HG02642 (cell line): ENCODE measurements at regions not wholly inside any gene's neighbourhood (a gene's known extent, or its start where the extent isn't known, plus 50 kb on each side); places are given as distances from the start of the nearest gene placed in this dataset.

Experiments used
- ATAC-seq: cut with Tn5 transposase; IDR thresholded peaks from one replicate; pipeline ENCODE4 v1.9.1; 2021; ENCODE audit warnings: mild to moderate bottlenecking; ENCODE audit not compliant: unreplicated experiment, poor library complexity

DNA sequence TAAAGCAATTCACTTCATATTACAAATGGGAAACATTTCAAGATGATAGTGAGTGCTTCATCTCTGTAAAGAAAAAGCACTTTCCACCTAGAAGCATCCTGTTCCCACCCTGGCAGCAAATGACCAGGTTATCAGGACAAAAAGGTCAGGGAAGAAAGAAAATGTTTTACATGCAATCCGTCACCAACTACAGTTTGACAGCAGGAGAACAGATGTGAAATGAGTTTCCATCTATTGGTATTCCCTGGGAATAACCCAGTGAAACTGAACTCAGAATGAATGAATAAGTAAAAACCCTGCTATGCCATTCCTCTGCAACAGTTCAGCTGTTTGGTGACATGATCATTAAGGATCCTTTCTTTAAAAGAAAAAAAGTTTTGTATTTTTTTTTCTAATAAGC is 67.6 kb downstream of the HTR1A start:
- no peak for ATAC-seq

DNA sequence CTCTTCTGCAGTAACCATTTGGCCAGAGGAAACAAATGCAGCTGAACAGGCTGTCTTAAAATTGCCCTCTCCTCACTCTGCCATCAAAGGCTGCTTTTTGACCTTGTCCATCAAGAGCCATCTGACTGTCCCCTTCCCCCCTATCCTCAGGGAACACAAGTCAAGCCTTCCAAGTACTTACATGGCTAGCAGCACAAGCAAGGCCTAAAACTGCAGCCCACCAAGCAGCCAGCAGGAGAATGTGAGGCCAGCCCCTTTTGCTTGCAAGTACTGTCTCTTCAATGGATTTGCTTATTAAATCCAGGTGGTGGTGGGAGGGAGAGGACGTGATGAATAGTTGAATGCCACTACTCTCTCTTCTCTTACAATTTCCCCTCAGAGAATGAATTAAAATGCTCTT is 83.5 kb downstream of the HTR1A start:
- ATAC-seq, result no peak

DNA sequence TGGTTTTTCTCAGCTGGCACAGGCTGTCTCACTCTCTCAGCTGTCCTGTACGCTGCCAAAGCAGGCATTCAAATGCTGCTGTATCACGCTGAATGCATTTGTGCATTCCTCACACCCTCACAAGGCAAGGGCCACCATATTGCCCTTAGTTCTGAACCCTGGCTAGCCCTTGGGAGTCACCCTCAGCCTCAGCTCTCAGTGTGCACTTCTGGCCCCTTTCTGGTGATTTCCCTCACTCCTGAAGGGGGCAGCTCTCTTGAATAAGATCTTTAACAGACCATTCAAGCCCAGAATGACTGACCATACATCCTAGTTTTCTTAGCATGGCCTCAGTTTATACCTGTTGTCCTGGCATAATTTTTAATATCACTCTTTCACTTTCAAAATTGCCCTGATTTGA is 84.3 kb downstream of the HTR1A start:
- no peak for ATAC-seq

DNA sequence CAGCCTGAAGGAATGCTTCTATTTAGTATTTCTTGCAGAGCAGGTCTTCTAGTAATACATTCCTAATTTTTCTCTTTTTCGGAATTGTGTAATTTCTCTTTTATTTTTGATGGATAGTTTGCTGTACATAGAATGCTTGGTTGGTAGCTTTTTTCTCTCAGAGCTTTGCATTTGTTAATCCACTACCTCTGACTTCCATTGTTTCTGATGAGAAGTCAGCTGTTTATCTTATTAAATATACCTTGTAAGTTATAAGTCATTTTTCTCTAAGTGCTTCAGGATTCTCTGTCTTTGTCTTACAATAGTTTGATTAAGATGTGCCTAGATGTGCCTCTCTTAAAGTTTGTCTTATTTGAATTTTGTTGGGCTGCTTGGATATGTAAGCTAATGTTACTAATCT is 101.9 kb downstream of the HTR1A start:
- no peak for ATAC-seq

DNA sequence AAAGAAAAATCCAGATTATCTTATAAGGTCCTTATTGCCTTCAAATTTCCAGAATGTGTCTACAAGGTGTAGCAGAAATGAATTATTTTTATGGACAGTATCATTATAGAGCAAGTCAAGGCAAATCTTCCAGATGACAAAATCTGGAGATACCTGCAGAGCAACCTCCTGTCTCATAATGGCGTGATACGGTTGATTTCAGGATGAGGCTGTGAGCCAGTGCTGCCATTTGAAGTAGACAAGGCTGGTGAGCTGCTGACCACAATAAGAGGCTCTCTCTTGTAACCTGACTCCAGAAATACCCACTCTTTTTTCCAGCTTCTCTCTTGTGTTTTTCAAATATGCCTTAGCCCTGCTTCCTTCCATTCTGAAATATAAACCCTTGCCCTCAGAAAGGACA is 108.2 kb downstream of the HTR1A start:
- ATAC-seq, result no peak

DNA sequence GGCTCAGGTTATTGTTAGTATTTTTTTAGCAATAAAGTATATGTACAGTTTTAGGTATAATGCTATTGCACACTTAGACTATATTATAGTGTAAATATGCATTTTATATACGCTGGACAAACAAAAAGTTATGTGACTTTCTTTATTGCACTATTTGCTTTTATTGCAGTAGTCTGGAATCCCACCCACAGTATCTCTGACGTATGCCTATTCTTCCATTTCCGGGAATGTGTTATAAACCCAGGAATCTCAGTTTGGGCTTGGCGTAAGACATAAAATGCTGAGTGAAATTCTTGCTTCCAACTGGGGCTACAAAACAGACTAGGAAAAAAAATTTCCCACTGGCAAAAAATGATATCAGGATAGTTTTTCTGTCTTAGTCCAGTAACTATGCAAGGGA is 119.1 kb downstream of the HTR1A start:
- no peak for ATAC-seq

DNA sequence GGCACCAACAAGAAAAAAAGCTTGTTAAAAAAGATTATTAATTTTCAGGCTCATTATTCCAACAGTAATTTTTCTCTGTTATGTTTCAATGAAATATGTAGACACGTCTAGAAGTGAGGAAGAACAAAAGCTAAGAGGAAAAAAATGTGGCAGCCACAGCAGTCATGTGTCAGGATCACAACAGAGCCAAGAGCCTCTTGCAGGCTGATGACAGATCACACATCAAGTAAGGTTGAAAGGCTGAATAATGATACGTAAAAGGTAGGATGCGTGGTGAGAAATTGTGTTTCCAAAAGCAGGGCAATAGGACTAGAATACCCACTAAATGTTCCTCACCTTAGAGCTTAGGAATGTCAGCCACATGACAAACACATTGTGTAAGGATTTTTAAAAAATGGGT is 124.8 kb downstream of the HTR1A start:
- ATAC-seq, result no peak

DNA sequence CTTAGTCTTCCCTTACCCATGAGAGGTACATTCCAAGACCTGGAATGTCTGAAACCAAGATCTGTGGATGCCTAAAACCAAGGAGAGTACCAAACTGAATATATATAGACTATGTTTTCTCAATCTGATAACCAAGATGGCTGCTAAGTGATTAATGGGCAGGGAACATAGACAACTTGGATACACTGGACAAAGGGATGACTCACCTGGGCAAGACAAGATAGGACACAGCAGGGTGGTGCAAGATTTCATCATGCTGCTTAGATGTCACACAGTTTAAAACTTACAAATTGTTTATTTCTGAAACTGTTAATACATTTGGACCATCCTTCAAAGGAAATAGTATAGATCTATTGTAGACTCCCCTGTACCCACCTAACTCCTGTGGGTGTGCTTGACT is 130.9 kb downstream of the HTR1A start:
- ATAC-seq, result no peak

DNA sequence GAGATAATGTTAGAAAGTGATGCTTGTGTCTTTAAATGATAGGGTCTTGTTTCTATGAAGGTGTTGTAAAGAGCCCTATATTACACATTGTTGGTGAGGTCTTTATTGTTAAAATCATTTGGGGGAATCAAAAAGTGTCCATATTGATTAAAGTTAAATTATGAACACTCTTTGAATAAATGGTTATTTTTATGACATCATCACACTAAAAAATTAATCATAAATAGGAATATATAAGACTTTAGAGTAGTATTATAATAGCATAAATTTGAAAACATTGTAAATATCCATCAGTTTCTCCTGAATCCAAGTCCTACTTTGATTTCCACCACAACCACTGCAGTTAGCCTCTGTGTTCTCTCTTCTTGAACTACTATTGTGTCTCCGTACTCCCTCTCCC is 136.3 kb downstream of the HTR1A start:
- ATAC-seq, result no peak

DNA sequence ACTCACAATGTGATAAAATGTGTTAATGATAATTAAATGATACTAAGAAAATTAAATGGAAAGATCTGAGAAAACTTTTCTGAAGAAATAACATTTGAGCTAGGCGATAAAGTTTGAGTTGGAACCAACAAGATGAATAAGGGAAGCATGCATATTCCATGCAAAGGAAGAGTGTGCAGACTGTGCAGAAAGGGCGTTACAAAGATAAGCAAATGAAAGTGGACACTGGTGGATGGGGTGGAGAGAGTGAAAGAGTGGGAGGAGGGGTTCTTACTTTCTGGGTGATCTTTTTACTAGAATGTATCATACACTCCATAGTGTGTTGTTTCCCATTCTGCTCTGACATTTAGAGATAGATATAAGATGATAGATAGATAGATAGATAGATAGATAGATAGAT is 138.7 kb downstream of the HTR1A start:
- no peak for ATAC-seq

DNA sequence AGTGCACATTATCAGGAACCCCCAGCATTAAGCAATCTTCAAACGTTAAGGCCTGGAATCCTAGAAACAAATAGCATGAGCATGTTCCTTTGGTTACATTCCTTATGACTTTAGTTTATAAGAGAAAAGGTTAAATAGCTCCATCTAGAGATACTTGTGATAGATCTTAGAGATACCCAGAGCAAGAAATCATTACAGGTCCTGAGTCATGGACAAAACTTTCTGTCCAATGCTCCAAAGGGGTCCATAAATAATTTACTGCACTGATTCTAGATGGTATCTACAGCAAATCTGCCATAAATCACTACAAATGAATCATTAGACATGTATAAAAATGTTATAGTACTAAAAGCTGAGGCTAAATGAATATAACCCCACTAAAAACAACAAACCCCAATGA is 139.6 kb downstream of the HTR1A start:
- no peak for ATAC-seq

DNA sequence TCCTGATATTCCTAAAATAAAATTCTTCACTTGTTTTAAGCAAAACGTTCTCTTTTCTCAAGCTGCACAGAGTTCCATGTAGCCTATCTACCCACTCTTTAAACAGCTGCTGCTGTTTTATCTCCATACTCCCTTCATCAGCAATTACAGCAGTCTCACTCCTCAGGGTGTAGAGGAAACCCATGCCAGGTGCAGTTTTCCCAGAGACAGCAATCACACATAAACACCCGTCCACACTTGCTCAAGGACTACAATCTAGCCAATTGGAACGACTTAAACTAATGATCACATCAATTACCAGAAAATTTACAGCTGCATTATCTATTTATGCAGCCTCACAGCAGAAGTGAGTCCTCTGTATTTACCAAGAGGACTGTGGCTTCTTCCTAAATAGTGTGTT is 141.7 kb downstream of the HTR1A start:
- ATAC-seq, result no peak

DNA sequence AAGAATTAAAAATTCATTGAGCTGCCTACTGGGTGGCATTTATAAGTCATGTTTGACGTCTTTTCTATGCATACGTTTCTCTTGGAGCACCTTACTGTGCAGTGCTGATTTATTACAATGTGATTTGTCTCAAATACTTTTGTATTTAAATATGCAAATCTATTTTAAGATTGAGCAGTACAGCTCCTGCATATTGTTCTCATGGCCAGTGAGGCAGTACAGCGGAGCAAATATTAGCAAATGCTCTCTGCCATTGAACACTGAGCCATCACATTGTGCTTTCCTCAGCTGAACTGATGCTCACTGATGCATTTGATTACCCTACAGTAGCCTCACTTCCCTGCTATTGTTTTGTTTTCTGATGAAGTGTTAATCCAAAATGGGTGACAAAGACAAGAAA is 149.6 kb downstream of the HTR1A start:
- no peak for ATAC-seq

DNA sequence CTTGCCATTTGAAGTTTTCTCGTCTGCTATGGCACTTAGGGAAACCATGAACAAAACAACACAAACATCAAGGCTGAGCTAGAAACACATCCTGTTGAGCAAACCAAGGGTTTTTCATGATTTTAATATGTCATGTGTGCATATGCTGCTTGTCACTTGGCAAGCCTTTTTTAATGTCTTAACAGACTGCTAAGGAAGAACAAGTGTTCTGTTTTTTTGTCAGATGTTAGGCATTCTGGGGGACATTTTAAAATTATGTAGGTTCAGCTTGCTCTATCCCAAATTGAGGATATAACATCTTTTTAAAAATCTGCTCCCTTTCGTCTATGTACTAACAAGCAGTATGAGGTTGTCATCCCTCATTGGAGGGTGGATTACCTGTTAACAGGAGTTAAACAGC is 150.3 kb downstream of the HTR1A start:
- no peak for ATAC-seq

DNA sequence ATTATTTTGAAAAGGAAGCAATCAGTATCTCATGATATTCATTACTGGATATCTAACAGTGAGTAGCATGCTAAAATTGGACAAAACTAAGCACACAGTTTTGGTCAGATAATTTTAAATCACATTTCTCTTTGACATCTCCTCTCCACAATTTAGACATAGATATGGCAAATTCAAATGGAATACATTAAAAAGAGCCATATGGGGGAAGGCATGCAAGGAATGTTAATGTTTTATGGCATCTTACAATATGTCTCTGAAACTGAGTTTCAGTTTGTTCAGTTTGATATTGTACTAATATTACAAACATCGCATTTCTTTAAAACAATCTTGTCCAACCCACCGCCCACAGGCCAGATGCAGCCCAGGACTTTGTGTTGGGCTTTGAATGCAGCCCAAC is 151.0 kb downstream of the HTR1A start:
- ATAC-seq, result no peak

DNA sequence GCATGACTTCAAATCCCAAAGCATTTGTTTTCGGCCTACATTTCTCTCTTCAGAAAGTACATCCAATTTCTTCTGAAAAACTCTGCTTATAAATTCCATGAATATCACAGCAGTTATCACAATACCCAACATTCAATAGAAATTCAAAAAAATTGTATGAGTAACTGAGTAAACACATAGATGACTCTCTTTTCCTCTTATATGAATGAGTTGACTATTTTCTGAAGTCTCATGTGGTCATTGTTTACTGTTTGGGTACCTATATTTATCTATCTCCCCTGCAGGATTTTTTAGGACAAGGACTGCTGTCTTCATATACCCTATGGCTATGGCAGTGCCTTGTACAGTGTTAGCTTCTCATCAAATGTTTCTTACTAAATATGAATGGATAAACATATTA is 157.1 kb downstream of the HTR1A start:
- no peak for ATAC-seq

DNA sequence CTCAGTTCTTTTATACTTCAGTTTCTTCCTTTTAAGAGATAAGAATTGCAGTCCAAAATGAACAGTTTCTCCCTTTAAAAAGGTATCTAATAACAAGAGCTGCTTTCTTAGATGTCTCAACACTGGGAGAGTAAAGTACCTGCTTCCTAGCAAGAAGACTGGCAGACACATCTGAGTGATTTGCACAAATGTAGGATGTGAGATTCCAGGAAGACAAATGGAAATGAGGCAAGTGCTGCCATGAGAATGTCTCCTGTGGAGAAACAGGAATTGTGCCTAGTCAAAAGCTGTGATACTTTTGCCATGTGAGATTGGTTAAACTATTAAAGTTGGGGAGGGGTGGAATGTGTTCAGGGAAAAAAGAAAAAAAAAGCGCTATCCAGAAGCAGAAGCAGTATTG is 159.1 kb downstream of the HTR1A start:
- no peak for ATAC-seq

DNA sequence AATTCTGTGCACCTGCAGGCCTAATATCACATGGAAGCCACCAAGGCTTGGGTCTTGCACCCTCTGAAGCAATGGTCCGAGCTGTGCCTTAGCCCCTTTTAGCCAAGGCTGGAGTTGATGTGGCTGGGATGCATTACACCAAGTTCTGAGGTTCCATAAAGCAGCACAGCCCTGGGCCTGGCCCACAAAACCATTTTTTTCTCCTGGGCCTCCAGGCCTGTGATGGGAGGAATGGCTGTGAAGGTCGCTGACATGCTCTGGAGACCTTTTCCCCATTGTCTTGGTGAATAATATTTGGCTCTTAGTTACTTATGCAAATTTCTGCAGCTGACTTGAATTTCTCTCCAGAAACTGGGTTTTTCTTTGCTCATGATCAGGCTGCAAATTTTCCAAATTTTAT is 167.3 kb downstream of the HTR1A start:
- ATAC-seq, result no peak

DNA sequence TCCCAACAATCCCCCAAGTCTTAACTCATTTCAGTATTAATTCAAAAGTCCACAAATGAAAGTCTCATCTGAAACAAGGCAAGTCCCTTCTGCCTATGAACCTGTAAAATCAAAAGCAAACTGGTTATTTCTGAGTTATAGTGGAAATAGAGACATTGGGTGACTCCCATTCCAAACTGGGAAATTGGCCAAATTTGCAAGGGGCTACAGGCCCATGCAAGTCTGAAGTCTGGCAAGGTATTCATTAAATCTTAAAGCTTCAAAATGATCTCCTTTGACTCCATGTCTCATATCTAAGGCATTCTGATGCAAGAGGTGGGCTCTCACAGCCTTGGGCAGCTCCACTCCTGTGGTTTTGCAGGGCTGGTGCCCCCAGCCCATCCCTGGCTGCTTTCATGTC is 167.9 kb downstream of the HTR1A start:
- ATAC-seq, result no peak

DNA sequence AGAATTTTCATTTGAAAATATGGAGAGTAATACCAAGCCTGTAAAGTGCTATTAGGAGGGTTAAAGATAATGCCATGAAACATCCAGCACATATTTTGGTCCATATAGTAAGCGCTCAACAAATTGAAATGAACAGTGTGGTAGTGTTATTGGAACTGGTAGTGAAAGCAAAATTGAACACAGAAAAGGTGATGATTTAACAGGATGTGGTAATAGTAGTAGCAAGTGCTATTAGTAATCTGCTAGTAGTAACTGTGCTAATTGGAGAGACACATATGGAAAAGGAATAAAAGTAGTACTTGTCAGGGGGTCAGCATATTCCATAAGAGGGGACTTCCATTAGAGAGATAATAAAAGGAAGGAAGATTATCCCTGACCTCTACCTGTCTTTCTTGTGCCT is 187.3 kb downstream of the HTR1A start:
- ATAC-seq, result no peak

DNA sequence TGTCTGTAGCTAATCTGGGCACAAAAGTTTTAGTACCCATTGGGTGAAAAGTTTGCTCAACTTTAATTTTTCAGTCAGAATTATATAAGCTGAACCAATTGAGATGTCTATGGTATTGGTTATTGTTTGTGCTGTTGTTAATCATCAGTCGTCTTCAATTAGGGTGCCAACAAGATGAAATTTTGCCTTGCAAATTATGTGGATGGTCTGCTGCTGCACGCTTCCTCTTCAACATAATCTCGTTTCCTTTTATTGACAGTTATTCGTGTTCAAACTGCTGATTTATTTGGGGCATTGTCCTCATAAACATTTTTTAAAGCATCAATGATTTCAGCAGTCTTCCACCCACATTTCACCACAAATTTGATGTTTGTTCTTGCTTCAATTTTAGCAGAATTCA is 194.0 kb downstream of the HTR1A start:
- ATAC-seq, result no peak

DNA sequence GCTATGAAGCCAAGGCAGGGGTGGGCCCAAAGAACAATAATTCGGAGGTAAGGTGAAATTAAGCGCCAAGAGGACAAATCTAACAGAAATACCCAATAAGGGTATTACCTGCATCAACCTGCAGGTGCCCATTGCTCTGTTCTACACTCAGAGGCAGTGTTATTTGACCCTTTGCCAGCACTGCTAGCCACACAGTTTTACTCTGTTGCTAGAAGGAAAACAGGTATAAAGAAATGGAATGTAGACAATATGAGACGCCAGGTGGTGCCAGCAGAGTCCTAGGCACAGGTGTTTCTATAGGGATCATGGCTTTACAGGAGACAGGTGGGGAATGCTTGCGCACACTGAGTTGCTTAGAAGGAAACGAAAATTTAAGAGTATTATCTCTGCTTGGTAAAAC is 201.3 kb downstream of the HTR1A start:
- ATAC-seq, result no peak

DNA sequence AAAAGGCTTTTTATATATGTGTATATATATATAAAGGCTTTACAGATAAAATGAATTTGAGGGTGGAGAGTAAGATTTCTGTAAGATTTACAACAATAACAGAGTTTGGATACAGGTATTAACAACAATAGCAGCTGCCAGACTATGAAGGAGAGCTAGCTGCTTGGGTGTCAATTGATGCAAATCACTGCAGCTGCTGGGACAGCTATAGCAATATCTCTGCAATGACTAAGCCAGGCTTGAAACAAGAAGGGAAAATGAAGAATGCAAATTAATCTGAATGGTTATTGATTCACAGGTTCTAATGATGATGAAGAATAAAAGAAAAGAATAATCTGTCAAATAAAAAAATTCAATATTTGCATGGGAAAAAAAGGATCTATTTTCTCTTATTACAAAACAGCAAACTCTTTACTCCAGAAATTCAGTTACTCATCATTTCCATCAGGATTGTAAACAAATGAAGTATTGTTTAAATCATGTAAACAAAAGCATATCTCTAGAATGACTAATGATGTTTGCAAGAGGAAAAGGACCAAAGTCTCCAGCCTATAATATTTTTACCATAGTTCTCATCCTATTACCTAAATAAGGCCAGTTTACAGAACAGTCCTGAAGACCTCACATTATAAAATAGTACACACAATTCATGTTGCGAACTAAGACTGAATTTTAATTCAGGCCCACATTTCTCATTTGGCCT is 219.0 kb downstream of the HTR1A start:
- ATAC-seq, result no peak
